ENCODE measurements at regions not wholly inside any gene's neighbourhood (a gene's known extent, or its start where the extent isn't known, plus 50 kb on each side); places are given as distances from the start of the nearest gene placed in this dataset.

DNA sequence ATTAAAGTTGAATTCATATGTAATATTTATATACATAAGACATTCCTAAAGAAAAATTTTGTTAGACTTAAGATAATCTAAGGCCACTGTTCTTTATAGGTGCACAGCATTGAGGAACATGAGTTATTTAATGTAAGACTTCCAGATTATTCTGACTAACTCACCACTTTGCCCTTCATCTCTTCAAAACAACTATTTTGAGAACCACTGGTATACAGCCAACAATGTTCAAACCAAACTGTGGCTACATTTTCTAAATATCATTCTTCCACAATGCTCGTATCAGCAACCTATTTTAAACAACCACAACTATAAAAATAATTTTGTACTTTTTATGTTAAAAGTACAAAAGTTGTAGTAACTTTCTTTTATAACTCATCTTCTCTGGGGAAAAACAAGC is 199.8 kb upstream of the ALCAM start:
- TF ChIP-seq, protein P1, sequence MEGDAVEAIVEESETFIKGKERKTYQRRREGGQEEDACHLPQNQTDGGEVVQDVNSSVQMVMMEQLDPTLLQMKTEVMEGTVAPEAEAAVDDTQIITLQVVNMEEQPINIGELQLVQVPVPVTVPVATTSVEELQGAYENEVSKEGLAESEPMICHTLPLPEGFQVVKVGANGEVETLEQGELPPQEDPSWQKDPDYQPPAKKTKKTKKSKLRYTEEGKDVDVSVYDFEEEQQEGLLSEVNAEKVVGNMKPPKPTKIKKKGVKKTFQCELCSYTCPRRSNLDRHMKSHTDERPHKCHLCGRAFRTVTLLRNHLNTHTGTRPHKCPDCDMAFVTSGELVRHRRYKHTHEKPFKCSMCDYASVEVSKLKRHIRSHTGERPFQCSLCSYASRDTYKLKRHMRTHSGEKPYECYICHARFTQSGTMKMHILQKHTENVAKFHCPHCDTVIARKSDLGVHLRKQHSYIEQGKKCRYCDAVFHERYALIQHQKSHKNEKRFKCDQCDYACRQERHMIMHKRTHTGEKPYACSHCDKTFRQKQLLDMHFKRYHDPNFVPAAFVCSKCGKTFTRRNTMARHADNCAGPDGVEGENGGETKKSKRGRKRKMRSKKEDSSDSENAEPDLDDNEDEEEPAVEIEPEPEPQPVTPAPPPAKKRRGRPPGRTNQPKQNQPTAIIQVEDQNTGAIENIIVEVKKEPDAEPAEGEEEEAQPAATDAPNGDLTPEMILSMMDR (IDR thresholded peaks at IDR 0.05; ENCODE audit: insufficient read depth, low read depth, low read length) = no peak
- CTCF ChIA-PET = no interaction called here
- no peak overlapping the region for H3K4me3 ChIP-seq (ENCODE audit: low read depth, low read length)
- POLR2A ChIA-PET = no interaction called here
- peak; percentile 44 for DNase-seq (ENCODE audit: low read depth)
- H3K36me3 ChIP-seq (ENCODE audit: control insufficient read depth, insufficient read depth, low read length) = no peaks in the 10 kb centered on the region
- no peaks in the 10 kb centered on the region for H3K27me3 ChIP-seq (ENCODE audit: control insufficient read depth, insufficient read depth, low read length)

DNA sequence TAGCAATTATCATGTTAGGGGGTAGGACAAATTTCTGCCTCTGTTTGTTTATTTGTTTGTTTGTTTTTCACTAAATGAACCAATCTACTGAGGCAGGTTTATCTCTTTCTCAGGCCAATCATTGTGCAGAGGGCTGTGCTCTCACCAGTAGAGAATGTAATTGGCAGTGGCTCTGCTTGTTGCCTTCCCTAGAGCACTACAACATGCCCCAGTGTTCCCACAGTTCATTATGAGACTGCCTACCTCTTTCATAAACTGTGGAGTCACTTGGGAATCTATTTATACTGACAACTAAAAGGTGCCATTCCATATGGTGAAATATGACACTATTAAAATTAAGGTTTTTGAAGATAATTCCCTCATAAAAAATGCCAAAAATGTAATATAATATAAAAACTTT is 196.3 kb upstream of the ALCAM start:
- Histone ChIP-seq H3K36me3 (ENCODE audit: control insufficient read depth, insufficient read depth, low read length) (no peaks in the 10 kb centered on the region), H3K4me3 (ENCODE audit: low read depth, low read length) (no peak overlapping the region), H3K27me3 (ENCODE audit: control insufficient read depth, insufficient read depth, low read length) (no peaks in the 10 kb centered on the region)
- CTCF ChIA-PET = no interaction called here
- TF ChIP-seq, protein P1 (IDR thresholded peaks at IDR 0.05; ENCODE audit: insufficient read depth, low read depth, low read length) = no peak
- POLR2A ChIA-PET = no interaction called here
- DNase-seq (ENCODE audit: low read depth) = no peak

DNA sequence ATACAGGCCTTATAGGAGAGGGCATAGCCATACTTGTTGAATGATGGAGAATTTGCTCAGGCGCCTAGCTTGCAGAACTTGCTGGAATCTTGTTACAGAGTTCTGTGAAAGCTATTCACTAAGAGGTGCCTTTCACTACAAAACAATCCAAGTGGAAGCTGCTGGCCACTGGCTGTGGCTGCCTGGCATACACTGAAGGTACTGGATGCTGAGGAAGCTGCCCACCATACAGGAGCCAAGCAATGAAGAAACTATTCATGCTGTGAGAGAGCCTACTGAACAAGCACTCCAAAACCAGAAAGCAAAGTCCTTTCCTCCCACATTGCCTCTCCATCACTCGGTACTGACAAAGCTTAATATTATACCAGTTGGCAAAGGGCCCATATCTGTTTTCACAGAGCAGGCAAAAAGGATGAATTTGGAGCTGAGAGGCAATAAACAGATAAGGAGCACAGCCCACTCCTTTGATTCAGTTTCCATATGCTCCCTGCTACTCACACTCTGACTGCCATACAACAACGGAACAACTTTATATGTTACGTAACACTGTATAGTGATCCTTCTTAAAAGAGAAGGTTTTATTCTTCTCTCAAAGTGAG is 192.6 kb upstream of the ALCAM start:
- H3K27me3 ChIP-seq (ENCODE audit: control insufficient read depth, insufficient read depth, low read length) = no peaks in the 10 kb centered on the region
- TF ChIP-seq, protein P1 (IDR thresholded peaks at IDR 0.05; ENCODE audit: insufficient read depth, low read depth, low read length) = no peak
- ChIA-PET CTCF (no interaction called here), POLR2A (no interaction called here)
- H3K4me3 ChIP-seq (ENCODE audit: low read depth, low read length) = no peak overlapping the region
- DNase-seq (ENCODE audit: low read depth) = no peak
- no peaks in the 10 kb centered on the region for H3K36me3 ChIP-seq (ENCODE audit: control insufficient read depth, insufficient read depth, low read length)

DNA sequence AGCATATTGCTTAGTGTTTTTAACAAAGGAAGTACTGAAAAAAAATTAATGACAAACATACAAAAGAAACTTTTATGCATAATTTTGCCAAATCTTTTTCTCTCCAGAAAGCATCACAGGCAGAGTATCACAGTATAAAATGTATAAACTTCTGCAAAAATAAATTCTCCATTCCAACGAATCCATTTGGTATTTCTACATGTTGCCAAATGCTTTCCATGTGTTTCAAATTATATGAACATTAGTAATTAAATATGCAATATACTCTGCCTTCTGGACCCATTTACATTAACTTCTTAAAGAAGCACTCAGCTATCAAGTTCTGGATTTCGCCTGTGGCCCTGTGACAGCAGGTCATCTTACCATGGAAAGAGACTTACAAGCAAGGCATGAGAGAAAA is 189.1 kb upstream of the ALCAM start:
- TF ChIP-seq, protein P1 (IDR thresholded peaks at IDR 0.05; ENCODE audit: insufficient read depth, low read depth, low read length) = no peak
- DNase-seq (ENCODE audit: low read depth) = no peak
- Histone ChIP-seq H3K4me3 (ENCODE audit: low read depth, low read length) (no peak overlapping the region), H3K36me3 (ENCODE audit: control insufficient read depth, insufficient read depth, low read length) (no peaks in the 10 kb centered on the region), H3K27me3 (ENCODE audit: control insufficient read depth, insufficient read depth, low read length) (no peaks in the 10 kb centered on the region)
- ChIA-PET POLR2A (no interaction called here), CTCF (interaction anchor here (0.6 kb wide), 1 partner anchor 13 kb away, joined by 3 read pairs; no protein-coding TSS in a partner anchor)

DNA sequence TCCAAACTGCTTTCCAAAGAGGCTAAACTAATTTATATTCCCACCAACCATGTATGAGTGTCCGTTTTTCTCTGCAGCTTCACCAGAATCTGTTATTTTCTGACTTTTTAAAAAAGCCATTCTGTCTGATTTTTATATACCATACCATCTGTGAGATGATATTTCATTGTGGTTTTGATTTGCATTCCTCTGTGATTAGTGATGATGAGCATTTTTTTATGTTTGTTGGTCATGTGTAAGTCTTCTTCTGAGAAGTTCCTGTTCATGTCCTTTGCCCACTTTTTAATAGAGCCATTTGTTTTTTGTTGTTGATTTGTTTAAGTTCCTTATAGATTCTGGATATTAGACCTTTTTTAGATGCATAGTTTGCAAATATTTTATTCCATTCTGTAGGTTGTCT is 179.4 kb upstream of the ALCAM start:
- CTCF ChIA-PET = no interaction called here
- H3K4me3 ChIP-seq (ENCODE audit: low read depth, low read length) = no peak overlapping the region
- TF ChIP-seq, protein P1 (IDR thresholded peaks at IDR 0.05; ENCODE audit: insufficient read depth, low read depth, low read length) = no peak
- POLR2A ChIA-PET = no interaction called here
- DNase-seq (ENCODE audit: low read depth) = no peak
- H3K27me3 ChIP-seq (ENCODE audit: control insufficient read depth, insufficient read depth, low read length) = no peaks in the 10 kb centered on the region
- H3K36me3 ChIP-seq (ENCODE audit: control insufficient read depth, insufficient read depth, low read length) = no peaks in the 10 kb centered on the region

Measured in BJ (cell line).